ENCODE measurements at regions not wholly inside any gene's neighbourhood (a gene's known extent, or its start where the extent isn't known, plus 50 kb on each side); places are given as distances from the start of the nearest gene placed in this dataset.

GRCh38 chr18:77187189-77187588 is 54.6 kb upstream of the MBP start:
- H3K27ac ChIP-seq (ENCODE audit: low read length), result no peak overlapping the region
- no peaks in the 10 kb centered on the region; the same call in 1 of the 2 replicates for H3K27me3 ChIP-seq (ENCODE audit: control insufficient read depth, insufficient read depth, low read length)
- no peaks in the 10 kb centered on the region for H3K36me3 ChIP-seq (ENCODE audit: control insufficient read depth, insufficient read depth, low read length)
- ChIA-PET CTCF (no interaction called here), POLR2A (no interaction called here)
- no peak for ATAC-seq
- no peak overlapping the region for H3K4me3 ChIP-seq (ENCODE audit: low read depth in 2 of 2, low read length in 2 of 2)
- no TSS peak for BruUV-seq (replicated peaks)
- intact Hi-C loops (cut with micrococcal nuclease; ENCODE audit: unreplicated experiment) (no loop called here), in situ Hi-C loops (cut with HindIII; ENCODE audit: low pct_unique_long_range_greater_than_20kb, low sequenced_read_pairs) (no loop called here)
- H3K9me3 ChIP-seq (ENCODE audit: control insufficient read depth, insufficient read depth, low read depth, low read length), result no peaks in the 10 kb centered on the region
- TF ChIP-seq TCF7L2 (IDR thresholded peaks at IDR 0.05; ENCODE audit: low read depth, low read length) (no peak), CTCF (IDR thresholded peaks at IDR 0.05) (no peak), SIN3A (IDR thresholded peaks at IDR 0.05; ENCODE audit: borderline replicate concordance, insufficient read depth, low read depth, low read length) (no peak), REST (IDR thresholded peaks at IDR 0.05; ENCODE audit: insufficient read depth in 1 of 2, low read depth in 2 of 2, low read length in 1 of 2) (no peak), POLR2AphosphoS5 (IDR thresholded peaks at IDR 0.05; ENCODE audit: low read depth, low read length) (no peak)
- no peaks in the 10 kb centered on the region for H3K4me1 ChIP-seq (ENCODE audit: control insufficient read depth, insufficient read depth, low read length)
- DNase-seq (ENCODE audit: low read depth, low spot score), result no peak

GRCh38 chr18:77191071-77191751 is 58.4 kb upstream of the GALR1 start:
- intact Hi-C loops (cut with micrococcal nuclease; ENCODE audit: unreplicated experiment) (no loop called here), in situ Hi-C loops (cut with HindIII; ENCODE audit: low pct_unique_long_range_greater_than_20kb, low sequenced_read_pairs) (no loop called here)
- Histone ChIP-seq H3K4me3 (ENCODE audit: low read depth in 2 of 2, low read length in 2 of 2) (no peak overlapping the region), H3K27ac (ENCODE audit: low read length) (no peak overlapping the region), H3K4me1 (ENCODE audit: control insufficient read depth, insufficient read depth, low read length) (no peaks in the 10 kb centered on the region), H3K36me3 (ENCODE audit: control insufficient read depth, insufficient read depth, low read length) (no peaks in the 10 kb centered on the region), H3K9me3 (ENCODE audit: control insufficient read depth, insufficient read depth, low read depth, low read length) (no peaks in the 10 kb centered on the region), H3K27me3 (ENCODE audit: control insufficient read depth, insufficient read depth, low read length) (no peaks in the 10 kb centered on the region; the same call in 1 of the 2 replicates)
- ChIA-PET CTCF (no interaction called here), POLR2A (no interaction called here)
- ATAC-seq, result no peak
- DNase-seq (ENCODE audit: low read depth, low spot score), result no peak
- BruUV-seq (replicated peaks), result no TSS peak
- no peak for TF ChIP-seq CTCF (IDR thresholded peaks at IDR 0.05)
- TF ChIP-seq TCF7L2 (IDR thresholded peaks at IDR 0.05; ENCODE audit: low read depth, low read length), result no peak
- no peak for TF ChIP-seq POLR2AphosphoS5 (IDR thresholded peaks at IDR 0.05; ENCODE audit: low read depth, low read length)
- TF ChIP-seq REST (IDR thresholded peaks at IDR 0.05; ENCODE audit: insufficient read depth in 1 of 2, low read depth in 2 of 2, low read length in 1 of 2), result no peak
- TF ChIP-seq SIN3A (IDR thresholded peaks at IDR 0.05; ENCODE audit: borderline replicate concordance, insufficient read depth, low read depth, low read length), result no peak
